OCI-LY3 (cell line): ENCODE measurements at regions not wholly inside any gene's neighbourhood (a gene's known extent, or its start where the extent isn't known, plus 50 kb on each side); places are given as distances from the start of the nearest gene placed in this dataset.

Experiments
- H2AFZ ChIP-seq: fragments of 200-600, 300-600 bp; shearing (Covaris generic); 2 replicates; pipeline ENCODE4 v1.6.0; 2014; ENCODE audit warnings: antibody characterized with exemption, low read depth, low read length
- H3K27ac ChIP-seq: fragments of 200-600, 300-600 bp; sonication (generic); 2 replicates; pipeline ENCODE4 v1.5.1; 2014; ENCODE audit warnings: mild to moderate bottlenecking, low read length, moderate library complexity, mixed read lengths
- H3K27me3 ChIP-seq: fragments of 200-600, 300-600 bp; sonication (generic); 2 replicates; pipeline ENCODE4 v1.6.1; 2014; ENCODE audit warnings: low read depth, low read length, mixed read lengths
- H3K36me3 ChIP-seq: fragments of 200-600, 300-600 bp; sonication (generic); replicated peaks from 2 replicates; pipeline ENCODE3; 2014; ENCODE audit warnings: low read depth, low read length, mixed read lengths
- H3K4me1 ChIP-seq: fragments of 300-600, 200-600 bp; sonication (generic); 2 replicates; pipeline ENCODE4 v1.6.1; 2014; ENCODE audit warnings: low read length, mixed read lengths
- H3K4me2 ChIP-seq: fragments of 200-600, 300-600 bp; sonication (generic); 2 replicates; pipeline ENCODE4 v1.6.1; 2014; ENCODE audit warnings: low read length, mixed read lengths
- H3K4me3 ChIP-seq: fragments of 300-600, 200-600 bp; sonication (generic); 2 replicates; pipeline ENCODE4 v1.5.1; 2014; ENCODE audit warnings: antibody characterized with exemption, mild to moderate bottlenecking, low read length, moderate library complexity
- H3K79me2 ChIP-seq: fragments of 300-600, 200-600 bp; shearing (Covaris generic); 2 replicates; pipeline ENCODE4 v1.6.1; 2014; ENCODE audit warnings: mild to moderate bottlenecking, low read length, mixed read lengths
- H3K9ac ChIP-seq: fragments of 300-600, 200-600 bp; shearing (Covaris generic); 2 replicates; pipeline ENCODE4 v1.6.0; 2014; ENCODE audit warnings: mild to moderate bottlenecking, low read length, moderate library complexity
- H3K9me3 ChIP-seq: fragments of 200-600, 300-600 bp; shearing (Covaris generic); 2 replicates; pipeline ENCODE4 v1.6.1; 2014; ENCODE audit warnings: low read length, mixed read lengths; ENCODE audit not compliant: insufficient read depth
- H4K20me1 ChIP-seq: fragments of 200-600, 300-600 bp; sonication (generic); 2 replicates; pipeline ENCODE4 v1.6.1; 2016; ENCODE audit warnings: low read length, mixed read lengths; ENCODE audit not compliant: insufficient read depth
- CTCF ChIP-seq: fragments of 200-600, 300-600 bp; sonication (generic); IDR thresholded peaks from 2 replicates; pipeline ENCODE4 v1.5.1; 2014; ENCODE audit warnings: antibody characterized with exemption, low read length, low read depth
- EZH2phosphoT487 ChIP-seq: fragments of 200-600 bp; shearing (Covaris generic); IDR thresholded peaks from 2 replicates; pipeline ENCODE4 v1.6.1; 2018; ENCODE audit warnings: antibody characterized with exemption, mixed run types, low read depth

DNA sequence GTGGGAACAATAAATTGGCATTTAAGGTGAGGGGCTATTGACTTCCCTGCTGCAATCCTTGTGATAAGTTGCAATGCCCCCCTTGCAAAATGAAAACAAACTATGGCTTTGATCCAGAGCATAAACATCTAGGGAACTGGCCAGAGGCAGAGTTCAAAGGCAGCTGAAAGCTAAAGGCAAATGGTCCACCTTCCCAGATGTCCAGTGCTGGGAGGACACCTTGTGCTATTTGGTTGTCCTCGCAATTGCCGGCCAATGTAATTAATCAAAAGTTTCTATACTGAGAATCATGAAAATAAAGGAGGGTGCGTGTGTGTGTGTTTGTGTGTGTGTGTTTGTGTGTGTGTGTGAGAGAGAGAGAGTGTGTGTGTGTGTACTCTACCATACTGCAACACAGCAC is 337.4 kb downstream of the CBLN4 start:
- no peak overlapping the region for H2AFZ ChIP-seq
- no peaks in the 10 kb centered on the region for H3K36me3 ChIP-seq
- H3K9ac ChIP-seq: no peak overlapping the region
- H3K4me2 ChIP-seq: no peak overlapping the region
- no peaks in the 10 kb centered on the region for H3K4me1 ChIP-seq
- no peak overlapping the region for H3K4me3 ChIP-seq
- TF ChIP-seq EZH2phosphoT487: no peak
- TF ChIP-seq CTCF: no peak
- H3K79me2 ChIP-seq: no peaks in the 10 kb centered on the region
- H3K27me3 ChIP-seq: 0 out of 2 replicates have a peak, but pooled peaks cover 4% of the 10 kb centered on the region
- H3K9me3 ChIP-seq: no peaks in the 10 kb centered on the region
- no peaks in the 10 kb centered on the region for H4K20me1 ChIP-seq
- no peak overlapping the region for H3K27ac ChIP-seq

DNA sequence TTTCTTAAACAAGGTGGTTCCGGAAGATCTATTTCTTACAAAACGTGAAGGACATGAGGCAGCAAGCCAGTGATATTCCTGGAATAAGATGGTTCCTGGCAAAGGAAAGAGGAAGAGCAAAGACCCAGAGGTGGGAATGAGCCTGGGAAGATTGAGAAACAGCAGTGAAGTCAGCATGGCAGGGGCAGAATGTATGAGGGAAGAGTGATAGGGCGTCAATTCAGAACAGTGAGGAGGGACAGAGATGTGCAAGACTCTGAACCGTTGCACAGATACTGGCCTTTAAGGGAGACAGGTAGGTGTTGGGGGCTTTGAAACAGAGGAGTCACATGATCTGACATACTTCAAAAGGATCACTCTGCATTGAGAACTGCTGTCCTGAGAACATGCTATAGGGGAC is 338.3 kb downstream of the CBLN4 start:
- no peaks in the 10 kb centered on the region for H4K20me1 ChIP-seq
- H3K79me2 ChIP-seq: no peaks in the 10 kb centered on the region
- H3K4me1 ChIP-seq: no peaks in the 10 kb centered on the region
- 0 out of 2 replicates have a peak, but pooled peaks cover 4% of the 10 kb centered on the region for H3K27me3 ChIP-seq
- H3K4me2 ChIP-seq: no peak overlapping the region
- H3K27ac ChIP-seq: no peak overlapping the region
- no peak overlapping the region for H3K4me3 ChIP-seq
- H2AFZ ChIP-seq: no peak overlapping the region
- no peaks in the 10 kb centered on the region for H3K9me3 ChIP-seq
- H3K36me3 ChIP-seq: no peaks in the 10 kb centered on the region
- H3K9ac ChIP-seq: no peak overlapping the region
- no peak for TF ChIP-seq EZH2phosphoT487
- TF ChIP-seq CTCF: no peak

DNA sequence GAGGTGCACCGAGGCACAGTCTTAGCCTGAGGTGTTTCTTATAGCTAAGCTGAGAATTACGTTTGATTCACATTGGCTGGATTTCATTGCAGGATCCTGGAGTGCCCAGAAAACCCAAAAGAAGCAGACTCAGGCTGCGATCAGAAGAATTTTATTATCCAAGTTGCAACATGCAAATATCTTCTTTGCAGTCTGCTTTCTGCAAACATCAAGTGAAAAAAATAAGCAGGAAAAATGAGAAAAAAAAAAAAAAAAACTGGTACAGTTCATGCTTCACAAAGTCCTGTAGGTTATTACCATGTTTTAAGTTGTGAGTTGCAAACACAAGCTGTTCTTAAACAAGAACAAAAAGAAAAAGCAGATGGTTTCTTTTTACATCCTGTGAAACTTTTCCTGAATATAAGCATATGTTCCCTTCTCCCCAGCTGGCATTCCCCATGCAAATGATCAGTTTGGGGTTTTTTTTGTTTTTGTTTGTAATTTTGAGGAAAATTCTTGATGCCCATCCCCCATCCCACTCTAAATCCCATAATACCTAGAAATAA is 349.0 kb downstream of the CBLN4 start:
- H3K27me3 ChIP-seq: no peaks in the 10 kb centered on the region
- no peak overlapping the region for H2AFZ ChIP-seq
- no peaks in the 10 kb centered on the region for H4K20me1 ChIP-seq
- no peak overlapping the region for H3K27ac ChIP-seq
- H3K4me1 ChIP-seq: no peaks in the 10 kb centered on the region
- H3K9me3 ChIP-seq: no peaks in the 10 kb centered on the region
- no peak overlapping the region for H3K4me2 ChIP-seq
- H3K36me3 ChIP-seq: no peaks in the 10 kb centered on the region
- no peak overlapping the region for H3K9ac ChIP-seq
- H3K79me2 ChIP-seq: no peaks in the 10 kb centered on the region
- TF ChIP-seq EZH2phosphoT487 (no peak), CTCF (no peak)
- no peak overlapping the region for H3K4me3 ChIP-seq

DNA sequence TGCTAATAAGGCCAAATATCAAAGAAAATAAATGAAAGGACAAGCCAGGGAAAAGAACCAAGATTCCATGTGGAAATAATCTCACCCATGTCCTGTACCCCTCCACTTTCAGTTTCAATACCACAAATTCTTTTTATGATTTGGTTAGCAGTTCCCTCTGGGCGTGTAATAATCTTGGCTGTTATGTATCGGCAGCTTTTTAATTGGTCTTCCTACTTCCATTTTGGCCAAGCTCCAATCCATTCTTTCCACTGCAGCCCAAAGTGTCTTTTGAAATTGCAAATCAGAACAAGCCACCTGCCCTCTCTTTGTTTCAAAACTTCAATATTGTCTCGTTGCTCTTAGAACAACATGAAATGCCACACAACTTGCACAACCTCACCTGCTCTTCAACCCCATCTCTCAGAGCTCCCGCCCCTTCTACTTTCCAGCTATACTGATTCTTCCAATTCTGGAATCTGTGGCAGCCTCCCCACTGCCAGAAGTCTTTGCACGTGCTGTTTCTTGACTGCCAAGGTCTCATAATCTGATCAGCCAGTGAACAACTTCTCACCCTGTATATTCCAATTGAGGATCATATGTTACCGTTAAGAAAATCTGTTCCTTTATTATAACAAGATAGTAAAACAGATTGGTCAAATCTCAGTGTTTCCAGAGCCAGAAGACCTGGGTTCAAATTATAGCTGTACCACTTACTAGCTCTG is 354.5 kb downstream of the CBLN4 start:
- Histone ChIP-seq H2AFZ (no peak overlapping the region), H3K9me3 (no peaks in the 10 kb centered on the region), H4K20me1 (no peaks in the 10 kb centered on the region), H3K4me2 (no peak overlapping the region), H3K27ac (no peak overlapping the region), H3K4me3 (no peak overlapping the region), H3K9ac (no peak overlapping the region), H3K4me1 (no peaks in the 10 kb centered on the region), H3K27me3 (no peaks in the 10 kb centered on the region), H3K36me3 (no peaks in the 10 kb centered on the region), H3K79me2 (no peaks in the 10 kb centered on the region)
- TF ChIP-seq CTCF: no peak
- TF ChIP-seq EZH2phosphoT487: no peak
